Esophagus mucosa (tissue), 1 donor: ENCODE measurements at regions not wholly inside any gene's neighbourhood (a gene's known extent, or its start where the extent isn't known, plus 50 kb on each side); places are given as distances from the start of the nearest gene placed in this dataset.
"Not testable (repeated sequence)": the region's sequence is repeated elsewhere in the genome, so short reads cannot be mapped to it uniquely, and the experiment has no call there.

Experiments
- ATAC-seq: fragments of 200-7000 bp; cut with Tn5 transposase; one replicate; pipeline ENCODE4 v1.9.1; 2020
- donor health status: DM: yes; HTN: yes; CAD: no.

DNA sequence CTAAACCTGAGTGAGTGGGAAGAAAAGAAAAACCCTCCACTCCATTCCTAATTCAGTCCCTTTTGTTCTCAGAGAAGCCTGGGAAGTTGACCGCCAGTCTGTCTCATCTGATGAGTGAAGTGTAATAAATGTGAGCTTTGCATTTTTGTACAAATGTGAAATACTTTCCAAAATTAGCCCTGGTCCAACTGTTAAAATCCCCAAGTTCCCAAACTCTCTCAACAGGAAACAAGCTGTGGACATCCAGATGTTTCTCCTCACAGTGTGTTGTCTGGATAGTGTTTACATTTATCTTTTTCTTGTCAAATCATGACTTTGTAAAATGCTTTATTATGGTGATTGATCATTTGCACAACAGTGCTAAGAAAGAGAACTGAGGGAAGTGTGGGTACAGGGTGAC, 145.1 kb downstream of the TM2D1 start:
- no peak for ATAC-seq

DNA sequence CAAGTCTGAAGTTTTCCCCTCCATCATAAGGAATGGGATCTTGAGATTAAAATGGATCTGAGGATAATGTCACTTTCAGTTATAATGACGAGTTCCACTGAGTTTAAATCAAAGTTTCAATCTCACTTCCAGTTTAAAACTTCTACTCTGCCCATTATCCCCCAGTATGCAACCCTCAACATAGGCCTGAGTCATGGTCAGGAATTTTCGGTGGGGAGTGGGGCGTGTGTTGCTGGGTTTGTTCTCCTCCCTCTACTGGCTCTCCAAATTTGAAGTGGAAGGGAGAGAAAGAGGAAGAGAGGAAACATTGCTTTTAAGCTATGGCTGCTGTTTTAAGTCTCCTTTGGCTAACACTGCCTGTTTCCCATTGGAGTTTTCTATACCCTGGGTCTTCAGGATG, 152.9 kb downstream of the TM2D1 start:
- ATAC-seq: no peak

DNA sequence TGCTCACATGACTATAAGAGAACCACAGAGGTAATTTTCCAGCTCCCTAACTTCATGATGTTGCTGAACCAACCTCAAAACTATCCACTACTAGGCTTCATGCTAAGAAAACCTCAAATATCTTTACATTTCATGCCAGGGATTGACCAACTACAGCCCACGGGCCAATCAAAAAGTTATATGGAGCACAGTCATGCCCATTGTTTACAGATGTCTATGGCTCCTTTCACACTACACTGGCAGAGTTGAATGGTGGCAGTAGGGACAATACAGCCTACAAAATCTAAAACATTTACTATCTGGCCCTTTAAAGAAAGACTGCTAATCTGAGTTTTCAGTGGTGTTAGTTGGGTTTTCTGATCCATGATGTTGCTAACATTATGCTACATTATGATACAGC, 154.8 kb downstream of the TM2D1 start:
- ATAC-seq: peak; percentile 52

DNA sequence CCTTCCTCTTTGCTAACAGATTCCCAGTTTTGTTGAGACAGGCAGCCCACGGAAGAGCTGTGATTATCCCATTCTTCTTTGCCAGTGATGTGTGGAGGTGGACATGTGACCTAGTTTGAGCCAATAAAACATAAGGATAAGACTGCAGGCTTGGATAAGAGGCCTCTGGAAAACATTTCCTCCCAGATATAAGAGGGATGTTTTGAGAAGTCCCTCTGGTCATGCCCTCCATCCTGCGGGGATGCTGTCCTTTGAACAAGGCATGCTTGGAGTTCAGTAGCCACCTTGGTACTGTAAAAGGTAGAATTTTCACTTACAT, 155.7 kb downstream of the TM2D1 start:
- ATAC-seq: peak; percentile 17

DNA sequence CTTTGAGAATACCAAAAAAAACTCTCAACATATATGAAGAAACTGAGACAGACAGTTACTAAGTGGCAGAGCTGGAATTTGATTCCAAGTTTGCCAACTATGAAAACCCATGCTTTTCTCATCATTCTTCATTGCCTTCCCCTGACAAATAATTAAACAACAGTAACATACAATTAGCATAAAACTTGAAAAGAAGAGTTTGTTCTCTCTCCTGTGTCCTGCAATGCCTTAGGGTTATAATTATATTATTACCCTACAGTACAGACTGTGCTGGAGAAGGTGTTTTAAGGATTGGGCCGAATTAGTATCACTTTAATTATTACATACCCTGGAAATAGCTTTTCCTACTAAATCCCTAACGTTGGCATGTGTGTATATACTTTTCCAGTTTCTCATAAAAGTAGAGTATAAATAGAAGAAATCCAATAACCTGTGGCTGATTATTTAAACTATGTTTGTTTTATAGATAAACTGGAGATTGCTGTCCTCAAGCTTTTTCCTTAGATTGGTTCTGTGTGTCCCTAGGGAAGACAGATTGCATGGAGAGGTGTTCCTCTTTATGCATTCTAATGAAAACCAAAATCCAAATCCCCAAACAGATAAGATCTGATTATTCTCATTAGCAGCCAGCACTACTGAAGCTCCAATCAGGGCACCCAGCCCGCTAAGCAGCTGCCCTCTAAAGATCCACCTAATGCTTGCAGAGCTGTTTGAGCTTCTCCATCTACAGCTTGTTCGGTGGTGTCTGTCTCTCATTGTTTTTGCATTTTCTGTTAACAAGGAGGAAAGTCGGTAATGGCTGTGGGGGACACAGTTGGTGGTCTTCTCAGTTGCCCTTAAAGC, 156.3 kb downstream of the TM2D1 start:
- ATAC-seq: no peak

DNA sequence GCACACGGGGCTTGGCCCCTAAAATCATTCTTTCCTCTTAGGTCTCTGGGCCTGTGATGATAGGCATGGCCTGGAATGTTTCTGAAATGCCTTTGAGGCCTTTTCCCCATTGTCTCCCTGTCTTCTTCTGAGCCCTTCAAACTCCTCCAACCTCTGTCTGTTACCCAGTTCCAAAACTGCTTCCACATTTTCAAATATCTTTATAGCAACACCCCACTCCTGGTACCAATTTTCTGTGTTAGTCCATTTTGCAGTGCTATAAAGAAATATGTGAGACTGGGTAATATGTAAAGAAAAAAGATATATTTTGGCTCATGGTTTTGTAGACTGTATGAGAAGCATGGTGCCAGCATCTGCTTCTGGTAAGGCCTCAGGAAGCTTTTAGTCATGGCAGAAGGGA, 158.8 kb downstream of the TM2D1 start:
- no peak for ATAC-seq

DNA sequence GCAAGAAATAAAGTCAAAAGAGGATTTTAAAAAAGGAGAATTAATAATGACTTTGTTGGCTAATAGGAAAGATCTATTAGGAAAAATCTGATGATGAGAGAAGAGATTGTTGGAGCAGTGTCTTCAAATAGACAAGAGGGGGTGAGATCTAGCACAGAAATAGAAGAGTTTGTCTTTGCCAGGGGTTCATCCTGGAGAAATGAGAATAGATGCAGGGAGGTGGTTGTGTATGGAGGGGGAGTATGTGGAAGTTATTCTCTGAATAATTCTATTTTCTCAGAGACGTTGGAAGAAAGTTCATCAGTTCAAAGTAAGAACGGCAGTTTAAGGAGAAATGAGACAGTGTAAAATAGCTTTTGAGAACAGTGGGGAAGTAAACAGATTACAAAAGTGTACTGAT, 161.3 kb downstream of the TM2D1 start:
- no peak for ATAC-seq

DNA sequence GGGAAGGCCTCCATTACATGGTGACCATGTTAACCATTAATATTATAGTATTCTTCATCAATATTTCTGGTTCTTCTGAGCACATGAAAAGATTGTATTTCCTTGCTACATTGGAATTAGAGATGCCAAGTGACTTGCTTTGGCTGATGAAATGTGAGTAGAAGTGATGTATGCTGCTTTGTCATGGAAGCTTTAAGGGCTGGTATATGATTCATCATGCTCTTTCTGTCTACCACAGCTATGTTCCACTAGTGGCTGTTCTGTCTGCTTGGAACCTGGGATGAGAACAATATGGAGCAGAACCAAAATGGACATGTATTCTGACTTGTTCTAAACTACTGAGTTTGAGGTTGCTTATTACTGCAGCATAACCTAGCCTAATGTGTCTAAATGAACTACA, 163.3 kb downstream of the TM2D1 start:
- ATAC-seq: peak; percentile 81

DNA sequence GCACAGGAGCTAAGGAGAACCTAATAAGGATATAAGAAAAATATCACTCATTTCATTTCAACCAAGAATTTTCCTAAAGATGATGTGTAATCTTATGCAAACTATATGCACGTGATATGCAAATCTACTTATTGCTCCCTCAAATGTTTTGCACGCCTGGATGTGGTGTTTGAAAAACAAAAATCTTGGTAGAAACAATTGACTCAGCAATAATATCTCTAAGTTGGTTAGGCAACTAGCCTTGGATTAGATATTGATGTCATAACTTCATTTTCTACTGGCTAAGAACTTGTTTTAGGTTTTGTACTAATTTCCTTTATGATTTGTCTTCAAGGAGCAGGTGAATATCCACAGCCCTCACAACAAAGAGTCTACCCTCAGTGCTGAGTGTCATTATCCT, 164.6 kb downstream of the TM2D1 start:
- no peak for ATAC-seq

DNA sequence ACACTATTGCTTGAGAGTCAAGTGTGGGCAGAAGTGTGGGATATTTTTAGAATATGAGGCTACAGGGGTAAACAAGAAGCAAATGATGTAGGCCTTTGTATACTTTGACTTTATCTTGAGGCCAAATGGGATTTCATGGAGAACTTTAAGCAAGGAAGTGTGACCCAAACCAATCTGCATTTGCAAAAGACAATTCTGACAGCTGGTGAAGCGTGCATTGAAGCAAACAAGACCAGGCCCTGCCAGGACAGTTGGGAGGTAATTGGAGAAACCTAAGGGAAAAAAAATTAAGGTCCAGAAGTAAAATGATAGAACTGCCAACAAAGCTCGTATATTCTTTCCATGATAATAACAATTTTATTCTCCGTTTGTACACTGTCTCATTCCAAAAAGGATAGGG, 168.3 kb downstream of the TM2D1 start:
- ATAC-seq: no peak

DNA sequence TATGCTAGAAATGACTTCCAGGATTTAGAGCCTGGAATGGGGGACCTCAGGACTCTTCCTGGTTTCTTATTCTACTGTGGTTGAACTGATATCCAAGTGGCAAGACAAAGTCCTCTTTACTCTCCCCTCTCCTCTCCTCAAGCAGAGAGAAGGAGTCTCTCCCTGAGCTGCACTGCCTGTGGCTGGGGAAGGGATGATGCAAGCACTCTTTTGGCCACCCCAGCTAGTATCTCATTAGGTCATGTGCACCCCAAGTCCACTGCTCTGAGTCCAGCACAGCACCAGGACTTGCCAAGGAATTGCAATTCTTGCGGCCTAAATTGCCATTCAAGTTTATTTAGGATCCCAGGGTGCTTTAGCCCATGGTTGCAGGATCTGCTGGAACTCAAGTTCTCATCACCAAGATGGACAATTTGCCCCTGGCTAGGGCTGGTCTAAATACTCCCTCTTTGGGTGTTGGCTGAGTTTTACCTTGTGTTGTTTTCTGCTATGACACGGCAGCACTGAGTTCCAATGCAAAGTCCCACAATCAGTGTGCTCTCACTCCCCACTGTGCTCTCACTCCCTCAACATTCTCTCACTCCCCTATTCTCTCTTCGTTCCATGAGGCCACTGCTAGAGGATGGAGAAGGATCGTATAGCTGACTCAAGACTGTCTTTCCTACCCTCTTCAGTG, 172.2 kb downstream of the TM2D1 start:
- no peak for ATAC-seq

DNA sequence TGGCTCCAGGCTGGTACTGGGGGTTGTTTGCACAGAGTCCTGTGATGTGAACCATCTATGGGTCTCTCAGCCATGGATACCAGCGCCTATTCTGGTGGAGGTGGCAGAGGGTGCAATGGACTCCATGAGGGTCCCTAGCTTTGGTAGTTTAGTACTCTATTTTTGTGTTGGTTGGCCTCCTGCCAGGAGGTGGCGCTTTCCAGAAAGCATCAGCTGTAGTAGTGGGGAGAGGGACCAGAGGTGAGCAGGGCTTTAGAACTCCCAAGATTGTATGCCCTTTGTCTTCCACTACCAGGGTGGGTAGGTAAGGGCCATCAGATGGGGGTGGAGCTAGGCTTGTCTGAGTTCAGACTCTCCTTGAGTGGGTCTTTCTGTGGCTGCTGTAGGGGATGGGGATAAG, 177.6 kb downstream of the TM2D1 start:
- ATAC-seq: not testable (repeated sequence)

DNA sequence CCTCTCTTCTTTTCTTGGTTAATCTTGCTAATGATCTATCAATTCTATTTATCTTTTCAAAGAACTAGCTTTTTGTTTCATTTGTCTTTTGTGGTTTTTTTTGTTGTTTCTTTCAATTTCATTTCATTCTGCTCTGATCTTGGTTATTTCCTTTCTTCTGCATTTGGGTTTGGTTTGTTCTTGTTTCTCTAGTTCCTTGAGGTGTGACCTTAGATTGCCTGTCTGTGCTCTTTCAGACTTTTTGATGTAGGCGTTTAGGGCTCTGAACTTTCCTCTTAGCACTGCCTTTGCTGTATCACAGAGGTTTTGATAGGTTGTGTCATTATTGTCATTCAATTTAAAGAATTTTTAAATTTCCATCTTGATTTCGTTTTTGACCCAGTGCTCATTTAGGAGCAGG, 180.1 kb downstream of the TM2D1 start:
- not testable (repeated sequence) for ATAC-seq

DNA sequence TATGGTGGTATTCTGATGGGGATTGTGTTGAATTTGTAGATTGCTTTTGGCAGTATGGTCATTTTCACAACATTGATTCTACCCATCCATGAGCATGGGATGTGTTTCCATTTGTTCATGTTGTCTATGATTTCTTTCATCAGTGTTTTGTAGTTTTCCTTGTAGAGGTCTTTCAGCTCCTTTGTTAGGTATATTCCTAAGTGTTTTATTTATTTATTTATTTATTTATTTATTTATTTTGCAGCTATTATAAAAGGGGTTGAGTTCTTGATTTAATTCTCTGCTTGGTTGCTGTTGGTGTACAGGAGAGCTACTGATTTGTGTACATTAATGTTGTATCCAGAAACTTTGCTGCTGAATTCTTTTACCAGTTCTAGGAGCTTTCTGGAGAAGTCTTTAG, 181.4 kb downstream of the TM2D1 start:
- not testable (repeated sequence) for ATAC-seq

DNA sequence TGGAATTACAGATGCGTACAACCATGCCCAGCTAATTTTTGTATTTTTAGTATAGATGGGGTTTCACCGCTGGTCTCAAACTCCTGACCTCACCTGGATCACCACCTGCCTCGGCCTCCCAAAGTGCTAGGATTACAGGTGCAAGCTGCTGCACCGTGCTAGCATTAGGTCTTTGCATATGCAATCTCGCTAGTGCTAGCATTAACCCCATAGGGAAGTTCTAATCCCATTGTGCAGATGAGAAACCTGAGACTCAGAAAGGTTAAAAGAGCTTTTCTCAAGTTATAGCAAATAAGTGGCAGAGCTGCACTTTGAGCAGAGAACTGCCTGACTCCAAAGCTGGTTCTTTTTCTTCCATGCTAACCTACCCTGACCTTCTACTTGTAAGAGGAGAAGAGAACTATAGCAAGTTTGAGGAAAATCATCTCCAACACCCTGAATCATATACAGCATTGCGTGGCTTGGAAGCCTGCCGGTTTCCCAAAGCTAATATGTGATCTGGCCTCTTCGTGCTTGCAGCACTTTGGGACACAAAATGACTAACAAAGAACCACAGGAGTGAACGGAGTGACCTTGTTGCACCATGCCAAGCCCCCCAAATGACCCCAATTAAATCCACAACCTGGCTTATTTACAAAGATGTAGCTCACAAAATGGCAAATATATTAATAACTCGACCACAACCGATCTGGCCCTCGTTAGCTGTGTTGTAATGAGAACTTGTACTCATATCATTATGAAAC, 185.1 kb downstream of the TM2D1 start:
- no peak for ATAC-seq

DNA sequence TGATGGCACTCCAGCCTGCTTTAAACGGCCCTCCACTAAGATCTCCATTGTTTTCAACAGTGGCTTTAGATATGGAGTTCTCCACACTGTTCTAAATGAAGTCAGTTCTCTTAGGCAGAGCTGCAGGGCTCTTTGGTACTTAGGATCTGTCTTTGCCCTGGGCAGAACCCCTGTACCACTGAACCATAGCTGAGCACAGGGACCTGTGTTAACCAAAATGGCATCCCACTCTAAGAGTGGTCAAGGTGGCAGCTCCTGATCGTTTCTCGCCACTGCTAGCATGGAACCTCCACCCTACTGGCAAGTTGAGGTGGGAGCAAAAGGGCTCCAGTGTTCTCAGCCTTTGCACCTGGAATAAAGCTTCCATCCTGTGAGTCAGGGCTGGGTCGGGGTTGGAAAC, 186.7 kb downstream of the TM2D1 start:
- no peak for ATAC-seq

DNA sequence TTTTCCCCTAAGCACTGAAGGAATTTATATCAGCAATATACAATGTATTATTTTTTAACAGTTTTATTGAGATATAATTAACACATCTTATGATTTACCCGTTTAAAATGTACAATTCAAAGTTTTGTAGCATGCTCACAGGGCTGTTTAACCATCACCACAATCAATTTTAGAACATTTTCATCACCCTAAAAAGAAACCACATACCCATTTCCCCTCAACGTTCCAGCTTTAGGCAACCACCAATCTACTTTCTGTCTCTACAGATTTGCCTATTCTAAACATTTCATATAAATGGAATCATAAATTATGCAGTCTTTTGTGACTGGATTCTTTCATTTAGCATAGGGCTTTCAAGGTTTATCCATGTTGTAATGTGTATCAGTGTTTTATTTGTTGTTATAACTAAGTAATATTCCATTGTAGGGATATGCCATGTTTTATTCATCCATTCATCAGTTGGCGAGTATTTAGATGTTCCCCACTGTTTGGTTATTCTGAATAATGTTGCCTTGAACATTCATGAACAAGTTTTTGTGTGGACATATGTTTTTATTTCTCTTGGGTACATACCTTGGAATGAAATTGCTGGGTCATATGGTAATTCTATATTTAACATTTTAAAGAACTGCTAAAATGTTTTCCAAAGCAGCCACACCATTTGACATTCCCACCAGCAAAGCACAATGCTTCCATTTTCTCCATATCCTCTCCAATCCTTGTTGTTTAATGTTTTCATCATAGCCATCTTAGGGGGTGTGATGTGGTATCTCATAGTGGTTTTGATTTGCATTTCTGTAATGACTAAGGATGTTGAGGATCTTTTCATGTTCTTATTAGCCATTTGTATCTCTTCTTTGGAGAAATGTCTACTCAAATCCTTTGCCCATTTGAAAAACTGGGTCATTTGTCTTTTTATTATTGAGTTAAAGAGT, 188.5 kb downstream of the TM2D1 start:
- ATAC-seq: no peak

DNA sequence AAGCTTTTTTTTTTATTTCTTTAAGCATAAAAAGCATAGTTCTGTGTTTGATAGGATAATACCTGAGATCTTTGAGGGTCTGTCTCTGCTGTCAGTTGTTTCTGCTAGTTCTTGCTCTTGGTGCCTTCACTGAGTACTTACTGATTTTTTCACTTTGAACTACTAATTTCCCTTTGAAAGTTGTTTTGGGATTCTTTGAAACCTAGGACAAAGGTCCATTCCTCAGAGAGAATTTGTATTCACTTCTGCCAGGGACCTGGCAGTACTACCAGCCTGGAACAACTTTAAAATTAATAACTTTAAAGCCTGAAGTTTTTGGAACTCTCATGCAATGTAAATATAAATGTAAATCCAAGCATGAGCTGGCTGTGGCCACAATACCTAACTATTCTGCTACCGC, 190.1 kb downstream of the TM2D1 start:
- ATAC-seq: no peak

DNA sequence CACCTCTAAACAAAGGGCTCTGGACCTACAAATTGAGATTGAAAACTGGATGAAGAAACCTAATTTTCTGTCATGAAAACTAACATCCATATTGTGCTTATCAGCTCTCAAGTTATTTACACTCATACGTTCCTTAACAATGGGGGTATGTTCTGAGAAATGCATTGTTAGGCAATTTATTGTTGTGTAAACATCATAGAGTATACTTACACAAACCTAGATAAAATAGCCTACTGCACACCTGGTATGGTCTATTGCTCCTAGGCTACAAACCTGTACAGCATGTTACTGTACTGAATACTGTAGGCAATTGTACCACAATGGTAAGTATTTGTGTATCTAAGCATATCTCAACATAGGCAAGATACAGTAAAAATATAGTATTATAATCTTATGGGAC, 191.4 kb downstream of the TM2D1 start:
- no peak for ATAC-seq

DNA sequence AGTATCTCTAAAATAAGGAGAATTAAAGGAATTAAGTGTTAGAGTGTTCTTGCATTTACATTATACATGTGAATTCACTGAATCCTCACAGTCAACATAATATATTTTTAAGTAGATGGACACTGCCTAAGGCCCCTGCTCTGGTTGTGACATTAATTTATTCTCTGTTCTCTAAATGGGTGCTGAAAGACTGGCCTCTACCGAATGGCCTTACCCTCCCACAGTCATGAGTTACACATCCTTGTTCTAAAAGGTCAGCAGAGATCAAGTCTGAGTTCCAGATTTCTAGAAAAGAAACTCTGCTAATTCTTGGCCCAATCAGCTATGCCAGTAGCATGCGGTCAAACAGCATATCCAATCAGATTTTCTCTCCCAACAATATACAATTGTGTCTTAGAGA, 193.2 kb downstream of the TM2D1 start:
- ATAC-seq: no peak

DNA sequence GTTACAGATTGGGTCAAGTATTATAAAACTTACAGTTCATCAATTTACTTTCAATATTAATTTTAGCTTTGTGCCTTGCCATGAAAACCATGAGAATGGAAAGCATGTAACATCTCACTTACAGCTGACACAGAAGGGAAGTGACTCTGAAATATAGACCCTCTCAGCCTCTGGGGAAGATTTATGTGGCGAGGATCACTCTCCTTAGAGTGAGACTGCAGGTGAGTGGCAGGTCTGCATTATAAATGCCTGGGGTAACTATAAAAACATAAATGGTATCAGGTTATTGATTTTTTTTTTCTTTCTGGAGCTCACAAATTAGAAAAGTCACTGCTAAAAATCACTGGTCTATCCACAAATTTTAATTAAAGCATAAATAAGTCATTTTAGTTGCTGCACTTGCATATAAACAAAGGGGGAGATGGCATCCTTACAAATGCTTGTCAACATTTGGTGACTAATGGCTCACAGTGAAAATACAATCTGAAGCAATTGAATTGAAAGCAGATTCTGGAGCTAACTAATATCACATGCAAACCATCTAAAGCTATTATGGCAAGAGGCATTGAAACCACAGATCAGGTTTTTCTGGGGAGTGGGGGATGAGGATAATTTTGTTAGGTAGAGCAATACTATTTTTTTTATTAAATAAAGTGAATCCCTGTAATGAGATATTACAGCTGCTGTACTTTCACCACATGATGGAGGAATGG, 200.9 kb downstream of the TM2D1 start:
- no peak for ATAC-seq

DNA sequence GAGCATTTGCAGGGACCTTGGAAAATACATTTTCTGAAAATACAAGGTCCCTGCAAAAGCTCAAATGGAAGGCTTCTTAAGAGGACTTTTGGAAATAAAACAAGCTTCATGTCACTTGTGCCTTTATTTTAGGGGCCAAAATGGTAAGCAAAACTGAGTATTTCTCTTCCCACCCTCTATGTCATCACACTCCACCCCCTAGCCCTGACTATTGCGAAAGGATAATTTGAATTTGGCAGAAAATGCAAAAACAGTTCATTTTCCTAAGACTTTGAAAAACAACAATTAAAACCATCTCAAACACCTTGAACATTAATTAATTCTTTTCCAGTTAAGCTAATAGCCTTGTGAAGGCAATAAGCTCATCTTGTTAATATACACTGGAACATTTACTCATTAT, 201.7 kb downstream of the TM2D1 start:
- ATAC-seq: no peak
